Esophagus muscularis mucosa (tissue), 4 donors: ENCODE measurements at regions not wholly inside any gene's neighbourhood (a gene's known extent, or its start where the extent isn't known, plus 50 kb on each side); places are given as distances from the start of the nearest gene placed in this dataset.

Experiments
- EP300 ChIP-seq: sonication (generic); formaldehyde crosslinking; IDR thresholded peaks from one replicate; pipeline ENCODE4 v1.6.1; 2017; ENCODE audit warnings: antibody characterized with exemption
- POLR2A ChIP-seq: fragments of 450-650 bp; IDR thresholded peaks from one replicate; pipeline ENCODE4 v1.6.1; 2017; ENCODE audit warnings: antibody characterized with exemption, moderate library complexity, mild to moderate bottlenecking, low read depth
- TF ChIP-seq, protein P1 (sequence below), 3 experiments: fragments of 200-600 bp in 2 of 3; fragments of 450-650 bp in 1 of 3; sonication (generic) in 2 of 3; IDR thresholded peaks; one replicate each; pipeline ENCODE4 v1.5.1; 2017 to 2019; ENCODE audit warnings: antibody characterized with exemption in 3 of 3, mild to moderate bottlenecking in 2 of 3, moderate library complexity in 1 of 3

DNA sequence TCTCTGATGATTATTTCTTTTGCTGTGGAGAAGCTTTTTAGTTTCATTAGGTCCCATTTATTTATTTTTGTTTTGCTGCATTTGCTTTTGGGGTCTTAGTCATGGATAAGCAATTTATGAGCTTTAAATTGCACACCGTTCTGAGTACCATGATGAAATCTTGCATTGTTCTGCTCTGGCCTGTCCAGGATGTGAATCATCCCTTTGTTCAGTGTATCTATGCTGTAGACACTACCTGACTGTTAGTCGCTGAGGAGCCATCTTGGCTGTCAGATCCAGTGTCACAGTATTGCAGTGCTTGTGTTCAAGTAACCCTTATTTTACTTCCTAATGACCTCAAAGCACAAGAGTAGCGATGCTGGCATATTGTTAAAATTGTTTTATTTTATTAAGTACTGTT is 218.0 kb upstream of the CNTNAP4 start:
- TF ChIP-seq EP300 (no peak), POLR2A (no peak)
- TF ChIP-seq, protein P1, sequence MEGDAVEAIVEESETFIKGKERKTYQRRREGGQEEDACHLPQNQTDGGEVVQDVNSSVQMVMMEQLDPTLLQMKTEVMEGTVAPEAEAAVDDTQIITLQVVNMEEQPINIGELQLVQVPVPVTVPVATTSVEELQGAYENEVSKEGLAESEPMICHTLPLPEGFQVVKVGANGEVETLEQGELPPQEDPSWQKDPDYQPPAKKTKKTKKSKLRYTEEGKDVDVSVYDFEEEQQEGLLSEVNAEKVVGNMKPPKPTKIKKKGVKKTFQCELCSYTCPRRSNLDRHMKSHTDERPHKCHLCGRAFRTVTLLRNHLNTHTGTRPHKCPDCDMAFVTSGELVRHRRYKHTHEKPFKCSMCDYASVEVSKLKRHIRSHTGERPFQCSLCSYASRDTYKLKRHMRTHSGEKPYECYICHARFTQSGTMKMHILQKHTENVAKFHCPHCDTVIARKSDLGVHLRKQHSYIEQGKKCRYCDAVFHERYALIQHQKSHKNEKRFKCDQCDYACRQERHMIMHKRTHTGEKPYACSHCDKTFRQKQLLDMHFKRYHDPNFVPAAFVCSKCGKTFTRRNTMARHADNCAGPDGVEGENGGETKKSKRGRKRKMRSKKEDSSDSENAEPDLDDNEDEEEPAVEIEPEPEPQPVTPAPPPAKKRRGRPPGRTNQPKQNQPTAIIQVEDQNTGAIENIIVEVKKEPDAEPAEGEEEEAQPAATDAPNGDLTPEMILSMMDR (IDR thresholded peaks at IDR 0.05): no peak
